AG09309 (cell line): ENCODE measurements at regions not wholly inside any gene's neighbourhood (a gene's known extent, or its start where the extent isn't known, plus 50 kb on each side); places are given as distances from the start of the nearest gene placed in this dataset.

Experiments
- DNase-seq: peaks from one replicate; pipeline ENCODE4 v3.0.0-alpha.2; 2010; ENCODE audit warnings: low read depth
- H3K4me3 ChIP-seq: 2 replicates; pipeline ENCODE4 v1.5.1; 2011; ENCODE audit warnings: mild to moderate bottlenecking, low read depth, low read length, moderate library complexity; ENCODE audit not compliant: control insufficient read depth
- TF ChIP-seq, protein P1 (sequence below): IDR thresholded peaks from 2 replicates; pipeline ENCODE4 v1.5.1; 2011; ENCODE audit warnings: mild to moderate bottlenecking, low read depth, low read length, inconsistent platforms; ENCODE audit not compliant: insufficient read depth, control insufficient read depth; ENCODE audit errors: missing control alignments

DNA sequence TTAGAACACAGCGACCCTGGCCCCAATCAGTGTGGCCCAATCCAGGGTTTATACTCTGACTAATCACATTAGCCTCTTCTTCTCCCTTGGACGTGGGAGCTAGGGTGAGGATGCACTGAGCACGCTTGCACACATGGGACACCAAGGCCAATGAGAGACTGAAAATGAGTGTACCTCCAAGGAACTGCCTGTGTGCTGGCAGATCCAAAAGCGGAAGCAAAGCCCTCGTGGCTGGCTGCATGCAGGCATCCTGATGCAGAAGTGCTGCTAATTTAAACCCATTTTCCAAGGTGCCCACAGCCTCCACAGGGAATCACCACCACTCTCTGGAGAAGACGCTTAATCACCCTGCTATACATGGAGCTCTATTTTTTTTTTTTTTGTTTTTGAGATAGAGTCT, 375.3 kb upstream of the XYLT1 start:
- DNase-seq, result no peak
- H3K4me3 ChIP-seq, result no peak overlapping the region
- TF ChIP-seq, protein P1, sequence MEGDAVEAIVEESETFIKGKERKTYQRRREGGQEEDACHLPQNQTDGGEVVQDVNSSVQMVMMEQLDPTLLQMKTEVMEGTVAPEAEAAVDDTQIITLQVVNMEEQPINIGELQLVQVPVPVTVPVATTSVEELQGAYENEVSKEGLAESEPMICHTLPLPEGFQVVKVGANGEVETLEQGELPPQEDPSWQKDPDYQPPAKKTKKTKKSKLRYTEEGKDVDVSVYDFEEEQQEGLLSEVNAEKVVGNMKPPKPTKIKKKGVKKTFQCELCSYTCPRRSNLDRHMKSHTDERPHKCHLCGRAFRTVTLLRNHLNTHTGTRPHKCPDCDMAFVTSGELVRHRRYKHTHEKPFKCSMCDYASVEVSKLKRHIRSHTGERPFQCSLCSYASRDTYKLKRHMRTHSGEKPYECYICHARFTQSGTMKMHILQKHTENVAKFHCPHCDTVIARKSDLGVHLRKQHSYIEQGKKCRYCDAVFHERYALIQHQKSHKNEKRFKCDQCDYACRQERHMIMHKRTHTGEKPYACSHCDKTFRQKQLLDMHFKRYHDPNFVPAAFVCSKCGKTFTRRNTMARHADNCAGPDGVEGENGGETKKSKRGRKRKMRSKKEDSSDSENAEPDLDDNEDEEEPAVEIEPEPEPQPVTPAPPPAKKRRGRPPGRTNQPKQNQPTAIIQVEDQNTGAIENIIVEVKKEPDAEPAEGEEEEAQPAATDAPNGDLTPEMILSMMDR, result no peak

DNA sequence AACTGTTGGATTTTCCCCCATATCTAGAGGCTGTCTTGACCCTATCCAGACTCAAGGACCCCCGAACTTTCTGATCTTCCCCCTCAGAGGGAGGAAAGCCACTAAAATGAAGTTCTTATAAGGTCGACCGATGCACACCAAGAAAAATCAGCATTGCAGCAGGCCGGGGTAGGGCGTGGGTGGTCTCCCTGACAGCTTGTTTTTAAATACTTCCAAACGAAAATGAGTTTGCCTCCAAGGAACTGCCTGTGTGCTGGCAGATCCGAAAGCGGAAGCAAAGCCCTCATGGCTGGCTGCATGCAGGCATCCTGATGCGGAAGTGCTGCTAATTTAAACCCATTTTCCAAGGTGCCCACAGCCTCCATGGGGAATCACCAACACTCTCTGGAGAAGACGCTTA, 374.3 kb upstream of the XYLT1 start:
- no peak for DNase-seq
- no peak overlapping the region for H3K4me3 ChIP-seq
- TF ChIP-seq, protein P1, result no peak

DNA sequence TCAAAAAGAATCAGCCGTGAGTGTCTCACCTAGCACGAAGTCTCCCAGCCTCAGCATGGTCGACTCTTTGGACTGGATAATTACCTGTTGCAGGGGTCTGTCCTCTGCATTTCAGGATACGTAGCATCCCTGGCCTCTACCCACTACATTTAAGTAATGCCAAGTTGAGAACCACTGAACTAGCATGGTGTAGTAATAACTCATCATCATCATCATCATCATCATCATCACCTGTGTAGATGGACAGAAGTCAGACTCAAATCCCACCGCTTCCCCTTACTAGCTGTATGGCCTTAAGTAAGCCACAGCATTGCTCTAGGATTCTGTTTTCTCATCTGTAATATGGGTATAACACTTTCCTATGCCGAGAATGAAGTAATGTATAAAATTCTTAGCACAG, 373.1 kb upstream of the XYLT1 start:
- H3K4me3 ChIP-seq, result no peak overlapping the region
- TF ChIP-seq, protein P1, result no peak
- DNase-seq, result no peak

DNA sequence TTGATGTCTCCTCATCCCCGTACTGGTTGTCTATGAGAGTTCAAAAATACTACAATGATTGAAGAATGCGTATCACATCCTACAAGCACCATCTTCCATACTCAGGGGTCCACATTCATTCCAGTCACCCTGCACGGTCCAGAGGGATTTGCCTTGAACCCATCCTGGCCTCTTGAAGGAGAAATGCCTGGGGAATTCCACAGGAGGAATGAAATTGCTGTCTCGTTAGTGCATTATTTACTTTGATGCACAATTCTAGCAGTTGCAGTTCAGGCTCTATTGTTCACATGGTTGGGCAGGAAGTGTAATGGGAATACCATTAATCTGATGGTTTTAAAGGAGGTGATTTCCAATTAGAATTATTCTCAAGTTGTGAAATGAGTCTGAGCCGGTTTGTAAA, 369.1 kb upstream of the XYLT1 start:
- TF ChIP-seq, protein P1, result no peak
- no peak for DNase-seq
- H3K4me3 ChIP-seq, result no peak overlapping the region

DNA sequence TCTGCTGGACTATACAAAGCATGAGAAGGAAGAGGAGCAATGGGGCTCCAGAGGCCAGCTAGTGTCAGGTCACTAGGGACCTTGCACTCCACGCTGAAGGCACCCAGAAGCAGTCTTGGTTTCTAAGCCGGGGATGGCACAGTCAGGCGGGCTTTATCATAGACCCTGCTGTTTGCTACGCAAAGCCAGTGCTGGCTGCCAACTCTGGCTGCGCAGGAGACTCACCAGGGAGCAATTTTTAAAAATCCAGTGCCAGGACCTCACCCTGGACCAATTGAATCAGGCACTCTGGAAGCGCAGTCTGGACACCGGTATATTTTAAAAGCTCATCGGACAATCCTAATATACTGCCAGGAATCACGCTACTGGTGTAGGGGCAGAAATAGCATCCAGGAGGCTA, 368.5 kb upstream of the XYLT1 start:
- TF ChIP-seq, protein P1, result no peak
- no peak for DNase-seq
- no peak overlapping the region for H3K4me3 ChIP-seq

DNA sequence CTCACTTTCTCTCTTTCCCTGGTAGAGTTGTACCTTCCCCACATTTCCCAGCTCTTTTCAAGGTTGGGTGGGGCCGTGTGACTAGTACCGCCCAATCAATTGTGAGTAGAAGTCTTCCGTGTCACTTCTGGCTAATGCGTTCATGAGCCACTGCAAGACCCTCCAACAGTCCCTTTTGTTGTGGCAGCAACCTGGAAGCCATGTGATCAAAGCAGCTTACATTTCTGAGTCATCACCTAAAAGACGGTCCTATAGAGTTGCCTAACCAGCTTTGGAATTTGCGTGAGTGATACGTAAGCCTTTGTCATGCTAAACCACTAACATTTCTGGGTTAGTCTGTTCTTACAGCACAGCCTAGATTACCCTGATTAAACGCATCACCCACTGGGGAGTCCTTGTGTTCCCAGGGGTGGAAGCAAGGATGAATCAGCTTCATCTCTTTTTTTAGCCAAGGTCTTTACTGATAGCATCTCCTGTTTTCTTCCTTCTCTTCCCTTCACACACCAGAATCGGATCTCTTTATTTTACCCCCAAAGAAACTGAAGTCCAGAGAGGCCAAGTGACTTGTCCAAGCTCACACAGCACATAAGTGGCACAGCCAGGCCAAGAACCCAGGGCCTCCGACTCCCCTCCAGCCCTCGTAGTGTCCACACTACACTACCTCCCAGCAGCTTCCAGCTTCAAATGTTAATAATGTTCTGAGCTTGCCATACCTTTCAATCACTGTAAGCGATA, 366.3 kb upstream of the XYLT1 start:
- DNase-seq, result peak; percentile 96
- TF ChIP-seq, protein P1, result no peak
- H3K4me3 ChIP-seq, result no peak overlapping the region

DNA sequence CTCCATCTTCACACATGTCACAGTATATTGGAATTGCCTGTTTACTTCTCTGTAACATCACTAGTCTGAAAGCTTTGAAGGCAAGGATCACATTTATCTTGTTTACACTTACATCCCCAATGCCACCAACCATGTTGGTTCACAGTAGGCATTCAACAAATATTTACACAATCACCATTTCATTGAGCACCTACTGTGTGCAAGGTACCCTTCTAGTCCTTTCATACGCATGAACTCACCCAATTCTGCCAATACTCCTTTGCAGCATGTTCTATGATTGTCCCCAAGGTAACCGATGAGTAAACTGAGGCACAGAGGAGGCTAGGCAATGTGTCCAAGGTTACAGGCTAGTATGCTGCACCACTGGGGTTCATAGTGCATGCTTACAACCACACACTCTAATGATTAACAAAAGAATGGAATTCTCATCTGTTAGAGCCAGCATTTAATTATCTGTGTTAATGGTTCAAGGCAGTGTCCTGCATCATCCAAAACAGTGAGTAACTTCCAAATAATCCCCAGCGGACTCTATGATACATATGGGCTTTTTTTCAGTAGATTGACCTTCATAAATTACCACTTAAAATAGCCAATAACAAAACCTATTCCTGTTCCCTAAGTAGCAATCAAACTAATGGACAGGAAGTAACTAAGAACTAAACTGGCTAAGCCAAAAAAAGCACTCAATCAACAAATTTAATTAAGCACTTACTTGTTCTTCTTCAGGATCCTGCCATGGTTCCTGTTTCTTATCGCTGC, 364.5 kb upstream of the XYLT1 start:
- H3K4me3 ChIP-seq, result no peak overlapping the region
- TF ChIP-seq, protein P1, result no peak
- DNase-seq, result no peak
